NCI-H446 treated with DMSO at 0.1 percent for 48 hours (cell line): ENCODE measurements at regions not wholly inside any gene's neighbourhood (a gene's known extent, or its start where the extent isn't known, plus 50 kb on each side); places are given as distances from the start of the nearest gene placed in this dataset.
"Not testable (repeated sequence)": the region's sequence is repeated elsewhere in the genome, so short reads cannot be mapped to it uniquely, and the experiment has no call there.

Source experiments
- DNase-seq: peaks from one replicate; lab custom pipeline; 2025; lab: John Stamatoyannopoulos, UW

DNA sequence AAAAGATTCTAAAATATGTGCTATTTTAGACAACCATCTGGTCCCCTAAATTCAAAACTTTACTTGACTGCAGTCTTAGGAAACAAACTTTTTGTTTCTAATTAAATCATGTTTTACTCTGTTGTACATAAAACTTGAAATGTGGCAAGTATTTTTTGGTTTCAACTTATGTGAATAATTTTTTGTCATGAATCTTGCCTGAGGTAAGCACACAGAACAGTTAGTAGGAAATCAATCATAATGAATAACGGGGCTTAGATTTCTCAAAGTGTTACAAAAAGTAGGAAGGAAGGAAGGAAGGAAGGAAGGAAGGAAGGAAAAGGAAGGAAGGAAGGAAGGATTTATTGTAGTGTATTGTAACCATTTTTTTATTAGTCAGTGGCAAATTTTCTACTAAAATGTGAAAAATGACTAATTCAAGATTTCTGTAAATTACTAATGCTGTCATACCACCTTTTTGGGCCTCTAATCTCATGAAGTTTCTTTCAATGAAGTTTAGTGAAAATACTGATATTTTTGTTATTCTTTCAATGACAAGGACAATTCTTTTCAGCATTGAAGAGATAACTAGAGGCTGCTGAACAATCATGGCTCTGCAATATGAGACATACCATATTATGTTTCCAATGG is 1689.2 kb downstream of the OTOL1 start:
- DNase-seq: no peak

DNA sequence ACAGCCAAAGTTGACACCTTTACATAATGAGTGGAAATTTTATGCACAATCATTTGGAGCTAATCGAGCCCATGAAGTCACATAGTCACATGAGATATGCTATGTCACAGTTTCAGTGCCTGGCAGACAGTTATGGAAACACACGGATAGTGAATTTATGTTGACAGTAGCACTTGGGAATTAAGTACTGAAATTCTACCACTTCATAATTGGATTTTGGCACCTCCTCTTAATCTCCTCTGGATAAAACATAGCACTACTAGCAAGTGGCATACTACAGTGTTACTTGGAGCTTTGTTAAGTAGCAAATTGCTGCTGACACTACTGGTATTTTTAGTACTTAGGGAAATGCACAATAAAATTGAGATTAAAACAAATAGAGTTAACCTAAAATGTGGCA is 1679.4 kb downstream of the OTOL1 start:
- DNase-seq: no peak

DNA sequence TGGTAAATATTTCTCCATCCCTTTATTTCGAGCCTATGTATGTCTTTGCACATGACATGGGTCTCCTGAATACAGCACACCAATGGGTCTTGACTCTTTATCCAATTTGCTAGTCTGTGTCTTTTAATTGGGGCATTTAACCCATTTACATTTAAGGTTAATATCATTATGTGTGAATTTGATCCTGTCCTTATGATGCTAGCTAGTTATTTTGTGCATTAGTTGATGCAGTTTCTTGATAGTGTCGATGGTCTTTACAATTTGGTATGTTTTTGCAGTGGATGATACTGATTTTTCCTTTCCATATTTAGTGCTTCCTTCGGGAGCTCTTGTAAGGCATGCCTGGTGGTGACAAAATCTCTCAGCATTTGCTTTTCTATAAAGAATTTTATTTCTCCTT is 1675.9 kb downstream of the OTOL1 start:
- DNase-seq: not testable (repeated sequence)

DNA sequence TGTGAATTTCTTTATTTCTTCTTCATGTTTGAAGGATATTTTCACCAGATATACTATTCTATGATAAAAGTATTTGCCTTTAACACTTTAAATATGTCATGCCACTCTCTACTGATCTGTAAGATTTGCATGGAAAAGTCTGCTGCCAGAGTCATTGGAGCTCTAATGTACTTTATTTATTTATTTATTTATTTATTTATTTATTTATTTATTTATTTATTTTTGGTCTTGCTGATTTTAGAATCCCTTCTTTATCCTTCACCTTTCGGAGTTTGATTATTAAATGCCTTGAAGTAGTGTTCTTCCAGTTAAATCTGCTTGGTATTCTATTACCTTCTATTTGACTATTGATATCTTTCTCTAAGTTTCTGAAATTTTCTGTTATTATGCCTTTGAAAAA is 1669.6 kb downstream of the OTOL1 start:
- no peak for DNase-seq

DNA sequence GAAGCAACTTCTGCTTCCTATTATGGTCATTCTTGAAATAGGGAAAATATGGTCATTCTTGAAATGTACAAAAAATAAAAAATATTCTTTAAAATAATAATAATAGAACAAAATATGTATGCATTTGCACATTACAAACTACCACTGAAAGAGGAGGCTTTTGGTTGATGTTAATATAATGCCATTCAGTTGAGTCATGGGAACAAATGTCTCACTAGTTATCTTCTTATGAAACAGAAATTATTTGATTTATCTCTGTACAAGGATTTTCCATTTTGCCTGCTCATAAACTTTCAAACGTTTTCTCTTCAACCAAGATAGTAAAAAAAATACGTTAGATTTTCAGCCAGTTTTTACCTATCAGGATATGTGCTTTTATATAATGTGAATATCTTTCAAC is 1662.7 kb downstream of the OTOL1 start:
- DNase-seq: no peak

DNA sequence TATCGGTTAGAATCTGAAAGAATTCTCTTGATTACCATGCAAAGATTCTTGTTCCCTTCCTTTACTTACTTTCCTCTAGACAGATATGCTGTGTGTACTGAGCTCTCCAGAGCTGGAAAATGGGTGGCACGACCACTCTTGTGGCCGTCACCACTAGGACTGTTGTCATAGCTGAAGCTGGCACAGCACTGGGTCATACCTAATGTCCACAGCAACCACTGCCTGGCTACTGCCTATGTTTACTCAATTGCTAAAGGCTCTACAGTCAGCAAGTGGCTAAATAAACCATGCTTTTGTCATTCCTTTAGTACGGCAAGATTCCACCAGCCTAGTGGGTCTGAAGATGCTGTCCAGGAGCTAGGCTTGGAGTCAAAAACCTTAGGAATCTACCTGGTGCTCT is 1643.0 kb downstream of the OTOL1 start:
- DNase-seq: no peak

DNA sequence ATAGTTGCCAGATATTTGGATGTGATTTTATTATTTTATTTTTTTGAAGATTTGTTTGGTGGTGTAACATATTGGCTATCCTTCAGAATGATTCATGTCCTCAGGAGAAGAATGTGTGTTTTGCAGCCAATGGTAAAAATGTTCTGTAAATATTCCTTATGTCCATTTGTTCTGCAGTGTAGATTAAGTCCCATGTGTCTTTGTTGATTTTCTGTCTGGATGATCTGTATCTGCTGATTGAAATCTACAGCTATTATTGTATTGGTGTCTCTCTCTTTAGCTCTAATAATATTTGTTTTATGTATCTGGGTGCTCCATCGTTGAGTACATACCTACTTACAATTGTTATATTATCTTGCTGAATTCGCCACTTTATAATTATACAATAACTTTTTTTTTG is 1641.7 kb downstream of the OTOL1 start:
- DNase-seq: no peak

DNA sequence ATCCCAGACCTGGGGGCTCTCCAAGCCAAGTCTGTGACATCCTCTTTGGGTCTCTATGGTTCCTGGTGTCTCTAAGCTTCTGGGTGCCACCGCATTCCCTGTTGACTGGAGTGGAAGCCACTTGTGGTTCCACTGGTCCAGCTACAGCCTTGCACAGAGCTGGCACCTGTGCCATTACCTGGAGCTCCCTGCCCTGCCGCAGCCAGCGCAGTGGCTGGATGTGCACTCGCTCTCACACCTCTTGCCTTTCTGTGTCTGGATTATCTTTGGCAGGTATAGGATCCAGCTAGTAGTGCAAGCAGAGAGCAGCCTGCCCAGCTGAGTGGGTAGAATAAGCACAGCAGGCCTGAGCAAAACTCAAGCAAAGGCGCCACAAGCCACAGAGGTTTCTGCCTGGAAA is 1635.5 kb downstream of the OTOL1 start:
- DNase-seq: no peak

DNA sequence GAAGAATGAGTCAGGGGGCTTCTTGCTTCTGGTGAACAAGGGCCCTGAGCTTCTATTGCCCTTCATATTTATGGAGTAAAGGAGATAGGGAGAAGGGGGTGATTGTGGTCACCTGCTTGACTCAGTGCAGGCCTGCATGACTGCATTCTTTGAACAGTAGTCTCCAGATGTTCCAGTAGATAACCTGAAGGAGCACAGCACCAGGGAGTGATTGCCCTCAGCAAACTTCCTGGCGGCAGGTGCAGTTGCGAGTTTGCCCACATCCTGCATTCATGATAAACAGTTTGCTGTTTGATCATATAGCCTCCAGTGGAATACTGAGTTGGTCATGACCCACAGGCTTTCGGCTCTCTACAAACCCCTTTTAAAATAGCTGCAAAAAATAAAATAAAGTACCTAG is 1632.7 kb downstream of the OTOL1 start:
- DNase-seq: no peak

DNA sequence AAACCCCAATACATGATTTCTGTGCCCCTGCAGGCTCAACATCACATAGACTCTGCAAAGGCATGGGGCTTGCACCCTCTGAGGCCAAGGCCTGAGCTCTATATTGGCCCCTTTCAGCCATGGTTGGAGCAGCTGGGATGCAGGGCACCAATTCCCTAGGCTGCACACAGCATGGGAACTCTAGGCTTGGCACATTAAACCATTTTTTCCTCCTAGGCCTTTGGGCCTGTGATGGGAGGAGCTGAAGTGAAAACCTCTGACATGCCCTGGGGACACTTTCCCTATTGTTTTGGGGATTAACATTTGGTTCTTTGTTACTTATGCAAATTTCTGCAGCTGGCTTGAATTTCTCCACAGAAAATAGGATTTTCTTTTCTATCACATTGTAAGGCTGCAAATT is 1629.5 kb downstream of the OTOL1 start:
- DNase-seq: no peak
